IMR-90 (cell line): ENCODE measurements at regions not wholly inside any gene's neighbourhood (a gene's known extent, or its start where the extent isn't known, plus 50 kb on each side); places are given as distances from the start of the nearest gene placed in this dataset.

Experiments
- ATAC-seq: fragments of 200-7000 bp; cut with Tn5 transposase; 2 replicates; pipeline ENCODE4 v1.9.1; 2020; ENCODE audit warnings: low read depth, mild to moderate bottlenecking, moderate library complexity
- BruUV-seq: library from RNA; stranded (reverse); fragments of 400-500 nt; replicated peaks from 2 replicates; lab custom pipeline; 2021; lab: Mats Ljungman, UMichigan
- CTCF ChIA-PET: fragments of 300-600 bp; formaldehyde crosslinking; extraction: SDS; loops from one replicate; lab custom pipeline; 2021; ENCODE audit warnings: antibody characterized with exemption; lab: Yijun Ruan, JAX
- POLR2A ChIA-PET: fragments of 300-600 bp; sonication (Branson Sonifier 250); formaldehyde crosslinking; loops from one replicate; lab custom pipeline; 2022; ENCODE audit warnings: antibody characterized with exemption; ENCODE audit not compliant: unreplicated experiment; lab: Charles Lee
- DNase-seq: peaks from one replicate; pipeline ENCODE4 v3.0.0; 2013
- H2AFZ ChIP-seq: replicated peaks from 2 replicates; pipeline ENCODE3; 2013; ENCODE audit warnings: low read length, mild to moderate bottlenecking; ENCODE audit not compliant: poor library complexity
- H2AK5ac ChIP-seq: 2 replicates; pipeline ENCODE4 v1.6.1; 2013; ENCODE audit warnings: low read depth, low read length, inconsistent platforms
- H2AK9ac ChIP-seq: replicated peaks from 2 replicates; pipeline ENCODE3; 2013; ENCODE audit warnings: mild to moderate bottlenecking, low read depth, low read length, moderate library complexity; ENCODE audit not compliant: poor library complexity
- H2BK120ac ChIP-seq: 2 replicates; pipeline ENCODE4 v1.6.1; 2013; ENCODE audit warnings: low read depth, low read length, inconsistent platforms
- H2BK15ac ChIP-seq: 3 replicates; pipeline ENCODE4 v1.6.1; 2013; ENCODE audit warnings: low read depth, low read length, inconsistent platforms
- H2BK20ac ChIP-seq: 2 replicates; pipeline ENCODE4 v1.6.1; 2013; ENCODE audit warnings: low read depth, mild to moderate bottlenecking, inconsistent platforms, low read length, moderate library complexity
- H2BK5ac ChIP-seq: 2 replicates; pipeline ENCODE4 v1.6.1; 2013; ENCODE audit warnings: mild to moderate bottlenecking, low read depth, low read length, inconsistent platforms; ENCODE audit not compliant: poor library complexity, severe bottlenecking
- H3K14ac ChIP-seq: replicated peaks from 2 replicates; pipeline ENCODE4 v1.6.1; 2013; ENCODE audit warnings: low read depth, low read length, inconsistent platforms
- H3K18ac ChIP-seq: 2 replicates; pipeline ENCODE4 v1.6.1; 2013; ENCODE audit warnings: low read depth, low read length, control low read depth
- H3K23ac ChIP-seq: 2 replicates; pipeline ENCODE4 v1.6.1; 2013; ENCODE audit warnings: low read depth, low read length, inconsistent platforms
- H3K27ac ChIP-seq: 2 replicates; pipeline ENCODE4 v1.5.1; 2013; ENCODE audit warnings: mild to moderate bottlenecking, control low read depth, low read length; ENCODE audit not compliant: insufficient read depth
- H3K27me3 ChIP-seq: 2 replicates; pipeline ENCODE4 v1.6.1; 2013; ENCODE audit warnings: low read length; ENCODE audit not compliant: control insufficient read depth, insufficient read depth
- H3K36me3 ChIP-seq: 2 replicates; pipeline ENCODE4 v1.6.1; 2013; ENCODE audit warnings: low read length, mixed read lengths; ENCODE audit not compliant: control insufficient read depth, insufficient read depth
- H3K4ac ChIP-seq: 2 replicates; pipeline ENCODE4 v1.6.1; 2013; ENCODE audit warnings: low read depth, low read length, inconsistent platforms
- H3K4me1 ChIP-seq: 2 replicates; pipeline ENCODE4 v1.6.1; 2013; ENCODE audit warnings: low read length, mixed read lengths; ENCODE audit not compliant: control insufficient read depth, insufficient read depth
- H3K4me2 ChIP-seq: 2 replicates; pipeline ENCODE4 v1.6.1; 2013; ENCODE audit warnings: low read depth, mild to moderate bottlenecking, control low read depth, low read length, moderate library complexity
- H3K4me3 ChIP-seq: 2 replicates; pipeline ENCODE4 v1.5.1; 2013; ENCODE audit warnings: low read depth, mild to moderate bottlenecking, control low read depth, low read length, moderate library complexity; ENCODE audit not compliant: insufficient read depth
- H3K56ac ChIP-seq: 2 replicates; pipeline ENCODE4 v1.6.1; 2013; ENCODE audit warnings: low read length, inconsistent platforms; ENCODE audit not compliant: insufficient read depth; ENCODE audit errors: extremely low read depth
- H3K79me1 ChIP-seq, 2 experiments: 2 replicates each; pipeline ENCODE4 v1.6.1; 2013; ENCODE audit warnings: low read length in 2 of 2, inconsistent platforms in 1 of 2, low read depth in 1 of 2
- H3K9ac ChIP-seq: 2 replicates; pipeline ENCODE4 v1.6.1; 2013; ENCODE audit warnings: low read depth, low read length, control low read depth
- H3K9me1 ChIP-seq: 2 replicates; pipeline ENCODE4 v1.6.1; 2013; ENCODE audit warnings: low read length, inconsistent platforms; ENCODE audit not compliant: insufficient read depth
- H3K9me3 ChIP-seq: 2 replicates; pipeline ENCODE4 v1.6.1; 2013; ENCODE audit warnings: low read length; ENCODE audit not compliant: control insufficient read depth, insufficient read depth
- H4K20me1 ChIP-seq: 2 replicates; pipeline ENCODE4 v1.6.1; 2013; ENCODE audit warnings: low read length, inconsistent platforms; ENCODE audit not compliant: insufficient read depth
- H4K5ac ChIP-seq: 2 replicates; pipeline ENCODE4 v1.6.1; 2013; ENCODE audit warnings: mild to moderate bottlenecking, low read depth, low read length, control low read depth
- H4K8ac ChIP-seq, 2 experiments: 2 replicates each; pipeline ENCODE4 v1.6.1; 2013; ENCODE audit warnings: low read depth in 2 of 2, low read length in 2 of 2, control low read depth in 1 of 2, inconsistent platforms in 1 of 2
- H4K91ac ChIP-seq: 2 replicates; pipeline ENCODE4 v1.6.1; 2013; ENCODE audit warnings: low read depth, low read length, inconsistent platforms; ENCODE audit not compliant: insufficient read depth
- BHLHE40 ChIP-seq: fragments of 150-350 bp; IDR thresholded peaks from 2 replicates; pipeline ENCODE4 v1.6.1; 2016; ENCODE audit warnings: mild to moderate bottlenecking, low read depth, low read length
- CEBPB ChIP-seq: IDR thresholded peaks from 2 replicates; pipeline ENCODE4 v1.6.1; 2012; ENCODE audit warnings: low read depth, low read length, improper control_type of control experiment
- CHD1 ChIP-seq: IDR thresholded peaks from 2 replicates; pipeline ENCODE4 v1.6.1; 2012; ENCODE audit warnings: low read depth, low read length, improper control_type of control experiment
- FOS ChIP-seq: fragments of 150-350 bp; IDR thresholded peaks from 2 replicates; pipeline ENCODE4 v1.6.1; 2016; ENCODE audit warnings: low read depth, low read length
- MAFK ChIP-seq: IDR thresholded peaks from 2 replicates; pipeline ENCODE4 v1.6.1; 2012; ENCODE audit warnings: low read depth, low read length, improper control_type of control experiment
- MAZ ChIP-seq: IDR thresholded peaks from 2 replicates; pipeline ENCODE4 v1.6.1; 2012; ENCODE audit warnings: low read depth, mild to moderate bottlenecking, low read length, improper control_type of control experiment, moderate library complexity, borderline replicate concordance
- MXI1 ChIP-seq: IDR thresholded peaks from 2 replicates; pipeline ENCODE4 v1.6.1; 2012; ENCODE audit warnings: low read depth, mild to moderate bottlenecking, low read length, moderate library complexity, borderline replicate concordance
- NFE2L2 ChIP-seq: fragments of 150-350 bp; IDR thresholded peaks from 2 replicates; pipeline ENCODE4 v1.6.1; 2016; ENCODE audit warnings: low read depth, mild to moderate bottlenecking, low read length
- POLR2A ChIP-seq: IDR thresholded peaks from 2 replicates; pipeline ENCODE4 v1.6.1; 2012; ENCODE audit warnings: mild to moderate bottlenecking, low read depth, low read length
- RAD21 ChIP-seq: IDR thresholded peaks from 2 replicates; pipeline ENCODE4 v1.6.1; 2012; ENCODE audit warnings: low read length, improper control_type of control experiment
- RCOR1 ChIP-seq: IDR thresholded peaks from 2 replicates; pipeline ENCODE4 v1.6.1; 2012; ENCODE audit warnings: mild to moderate bottlenecking, low read length, improper control_type of control experiment; ENCODE audit not compliant: insufficient replicate concordance
- RFX5 ChIP-seq: IDR thresholded peaks from 2 replicates; pipeline ENCODE4 v1.8.0; 2012; ENCODE audit warnings: low read depth, mild to moderate bottlenecking, low read length, moderate library complexity
- SMC3 ChIP-seq: fragments of 150-350 bp; IDR thresholded peaks from 2 replicates; pipeline ENCODE4 v1.6.1; 2016; ENCODE audit warnings: low read depth, mild to moderate bottlenecking, antibody characterized with exemption, low read length, moderate library complexity
- WGBS, 2 experiments: methylation state at CpG; one replicate each; pipeline versions ENCODE4 v1.1.5 to v1.1.7; 2013; ENCODE audit warnings: missing lambda C conversion rate in 2 of 2; ENCODE audit not compliant: insufficient read length in 1 of 2; ENCODE audit errors: extremely low coverage in 2 of 2; 5-methylcytosine and 5-hydroxymethylcytosine counted together
- dilution Hi-C: fragments of 300-500 bp; cut with HindIII; formaldehyde crosslinking; loops from one replicate; pipeline ENCODE4 v1.14.3; 2018; ENCODE audit warnings: low sequenced_read_pairs; ENCODE audit not compliant: unreplicated experiment
- in situ Hi-C: fragments of 300-500 bp; cut with MboI; formaldehyde crosslinking; loops from 3 replicates; pipeline ENCODE4 v1.14.3; 2019; ENCODE audit warnings: low sequenced_read_pairs, inconsistent platforms, mixed read lengths
- intact Hi-C: fragments of 100-400 bp; cut with micrococcal nuclease; formaldehyde crosslinking; loops from 2 replicates; pipeline ENCODE4 v1.10.0; 2022
- TF ChIP-seq, protein P1 (sequence below): conservative IDR thresholded peaks from 2 replicates; pipeline ENCODE4 v1.5.1; 2012; ENCODE audit warnings: mild to moderate bottlenecking, low read depth, low read length, improper control_type of control experiment
- TF ChIP-seq, protein P2 (sequence below): fragments of 150-350 bp; IDR thresholded peaks from 2 replicates; pipeline ENCODE4 v1.6.1; 2017; ENCODE audit warnings: mild to moderate bottlenecking, antibody characterized with exemption, low read length, low read depth
- TF ChIP-seq, protein P3 (sequence below): fragments of 150-350 bp; IDR thresholded peaks from 2 replicates; pipeline ENCODE4 v1.6.1; 2016; ENCODE audit warnings: low read depth, mild to moderate bottlenecking, low read length, moderate library complexity, borderline replicate concordance

DNA sequence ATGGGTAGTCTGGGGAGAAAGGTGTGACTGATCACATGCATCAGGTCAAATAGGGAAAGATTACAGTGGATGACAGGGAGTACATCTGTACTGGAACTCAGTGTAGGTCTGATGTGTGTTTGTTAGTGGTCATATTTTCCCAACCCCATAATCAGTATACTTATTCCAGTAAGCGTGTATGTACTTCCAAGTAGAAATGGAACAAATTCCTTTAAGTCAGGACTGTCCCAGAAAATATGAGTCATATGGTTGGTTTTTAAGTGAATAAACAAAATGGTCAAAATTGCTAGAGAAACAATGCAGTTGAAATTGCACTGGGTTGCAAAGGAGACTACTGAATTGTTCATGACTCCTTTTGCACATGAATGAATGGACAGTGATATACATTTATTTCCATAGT lies 118.8 kb upstream of the MYO3A start:
- WGBS, 2 experiments, result no CpG with 5 or more reads among the region's 1 CpG
- in situ Hi-C loops, result no loop called here
- intact Hi-C loops, result no loop called here
- Histone ChIP-seq H3K4me3 (no peak overlapping the region), H3K9ac (no peak overlapping the region), H3K9me1 (no peaks in the 10 kb centered on the region), H2BK120ac (no peak overlapping the region), H3K56ac (no peak overlapping the region), H3K27me3 (no peaks in the 10 kb centered on the region), H4K20me1 (no peaks in the 10 kb centered on the region), H3K4me2 (no peak overlapping the region), H4K5ac (no peak overlapping the region), H2BK20ac (no peak overlapping the region), H2AK9ac (no peak overlapping the region), H2AFZ (no peak overlapping the region), H3K36me3 (no peaks in the 10 kb centered on the region), H4K8ac (no peak overlapping the region), H3K4ac (no peak overlapping the region), H2BK5ac (no peak overlapping the region), H3K14ac (no peak overlapping the region), H2AK5ac (no peak overlapping the region), H4K91ac (no peak overlapping the region), H3K4me1 (no peaks in the 10 kb centered on the region), H3K79me1 (no peaks in the 10 kb centered on the region), H3K27ac (no peak overlapping the region), H3K9me3 (peaks cover 12% of the 10 kb centered on the region), H3K18ac (no peak overlapping the region), H2BK15ac (no peak overlapping the region), H3K23ac (no peak overlapping the region)
- DNase-seq, result no peak
- dilution Hi-C loops, result no loop called here
- CTCF ChIA-PET, result no interaction called here
- ATAC-seq, result no peak
- POLR2A ChIA-PET, result no interaction called here
- BruUV-seq, result no TSS peak
- TF ChIP-seq POLR2A (no peak), MXI1 (no peak), MAFK (no peak), SMC3 (no peak), CEBPB (no peak), RFX5 (no peak), RAD21 (no peak), CHD1 (no peak), RCOR1 (no peak), MAZ (no peak), NFE2L2 (no peak), FOS (no peak), BHLHE40 (no peak)
- TF ChIP-seq, protein P1, sequence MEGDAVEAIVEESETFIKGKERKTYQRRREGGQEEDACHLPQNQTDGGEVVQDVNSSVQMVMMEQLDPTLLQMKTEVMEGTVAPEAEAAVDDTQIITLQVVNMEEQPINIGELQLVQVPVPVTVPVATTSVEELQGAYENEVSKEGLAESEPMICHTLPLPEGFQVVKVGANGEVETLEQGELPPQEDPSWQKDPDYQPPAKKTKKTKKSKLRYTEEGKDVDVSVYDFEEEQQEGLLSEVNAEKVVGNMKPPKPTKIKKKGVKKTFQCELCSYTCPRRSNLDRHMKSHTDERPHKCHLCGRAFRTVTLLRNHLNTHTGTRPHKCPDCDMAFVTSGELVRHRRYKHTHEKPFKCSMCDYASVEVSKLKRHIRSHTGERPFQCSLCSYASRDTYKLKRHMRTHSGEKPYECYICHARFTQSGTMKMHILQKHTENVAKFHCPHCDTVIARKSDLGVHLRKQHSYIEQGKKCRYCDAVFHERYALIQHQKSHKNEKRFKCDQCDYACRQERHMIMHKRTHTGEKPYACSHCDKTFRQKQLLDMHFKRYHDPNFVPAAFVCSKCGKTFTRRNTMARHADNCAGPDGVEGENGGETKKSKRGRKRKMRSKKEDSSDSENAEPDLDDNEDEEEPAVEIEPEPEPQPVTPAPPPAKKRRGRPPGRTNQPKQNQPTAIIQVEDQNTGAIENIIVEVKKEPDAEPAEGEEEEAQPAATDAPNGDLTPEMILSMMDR, result no peak
- TF ChIP-seq, protein P2, sequence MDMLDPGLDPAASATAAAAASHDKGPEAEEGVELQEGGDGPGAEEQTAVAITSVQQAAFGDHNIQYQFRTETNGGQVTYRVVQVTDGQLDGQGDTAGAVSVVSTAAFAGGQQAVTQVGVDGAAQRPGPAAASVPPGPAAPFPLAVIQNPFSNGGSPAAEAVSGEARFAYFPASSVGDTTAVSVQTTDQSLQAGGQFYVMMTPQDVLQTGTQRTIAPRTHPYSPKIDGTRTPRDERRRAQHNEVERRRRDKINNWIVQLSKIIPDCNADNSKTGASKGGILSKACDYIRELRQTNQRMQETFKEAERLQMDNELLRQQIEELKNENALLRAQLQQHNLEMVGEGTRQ, result no peak
- TF ChIP-seq, protein P3, sequence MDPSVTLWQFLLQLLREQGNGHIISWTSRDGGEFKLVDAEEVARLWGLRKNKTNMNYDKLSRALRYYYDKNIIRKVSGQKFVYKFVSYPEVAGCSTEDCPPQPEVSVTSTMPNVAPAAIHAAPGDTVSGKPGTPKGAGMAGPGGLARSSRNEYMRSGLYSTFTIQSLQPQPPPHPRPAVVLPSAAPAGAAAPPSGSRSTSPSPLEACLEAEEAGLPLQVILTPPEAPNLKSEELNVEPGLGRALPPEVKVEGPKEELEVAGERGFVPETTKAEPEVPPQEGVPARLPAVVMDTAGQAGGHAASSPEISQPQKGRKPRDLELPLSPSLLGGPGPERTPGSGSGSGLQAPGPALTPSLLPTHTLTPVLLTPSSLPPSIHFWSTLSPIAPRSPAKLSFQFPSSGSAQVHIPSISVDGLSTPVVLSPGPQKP, result no peak
